GM12891 (cell line): ENCODE measurements at regions not wholly inside any gene's neighbourhood (a gene's known extent, or its start where the extent isn't known, plus 50 kb on each side); places are given as distances from the start of the nearest gene placed in this dataset.

ENCODE experiments used
- PAX5 ChIP-seq: IDR thresholded peaks from 2 replicates; pipeline ENCODE4 v1.6.1; 2011; ENCODE audit warnings: low read length, moderate library complexity, mild to moderate bottlenecking; ENCODE audit not compliant: insufficient read depth, severe bottlenecking
- POLR2A ChIP-seq: IDR thresholded peaks from 2 replicates; pipeline ENCODE4 v1.6.1; 2011; ENCODE audit warnings: low read depth, low read length, control low read depth
- POLR2AphosphoS5 ChIP-seq: IDR thresholded peaks from 2 replicates; pipeline ENCODE4 v1.6.1; 2011; ENCODE audit warnings: low read depth, low read length, control low read depth
- POU2F2 ChIP-seq: IDR thresholded peaks from 2 replicates; pipeline ENCODE4 v1.6.1; 2011; ENCODE audit warnings: low read depth, mild to moderate bottlenecking, control low read depth, low read length, moderate library complexity
- SPI1 ChIP-seq: IDR thresholded peaks from 2 replicates; pipeline ENCODE4 v1.6.1; 2011; ENCODE audit warnings: low read depth, low read length, control low read depth
- TAF1 ChIP-seq: IDR thresholded peaks from 2 replicates; pipeline ENCODE4 v1.6.1; 2011; ENCODE audit warnings: low read depth, low read length, control low read depth

DNA sequence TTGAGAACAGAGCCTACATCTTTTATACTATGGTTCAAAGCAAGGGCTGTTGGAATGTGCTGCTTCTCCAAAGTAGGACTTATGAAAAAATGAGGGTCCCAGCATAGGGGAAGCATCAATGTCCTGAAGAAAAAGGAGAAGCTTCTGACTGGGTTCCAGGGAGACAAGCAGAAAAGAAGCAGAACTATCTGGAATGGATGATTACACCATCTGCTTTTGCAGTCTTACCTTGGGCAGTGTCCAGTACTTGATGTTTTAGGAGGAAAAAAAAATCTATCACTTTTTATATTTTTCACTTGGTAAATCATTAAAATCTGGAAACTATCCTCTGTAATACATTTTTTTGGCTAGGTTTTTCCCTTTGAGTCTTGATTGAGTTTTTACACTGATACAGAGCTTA, 57.9 kb upstream of the DPH6 start:
- no peak for TF ChIP-seq POLR2A
- no peak for TF ChIP-seq POLR2AphosphoS5
- TF ChIP-seq TAF1 = no peak
- TF ChIP-seq POU2F2 = no peak
- no peak for TF ChIP-seq PAX5
- no peak for TF ChIP-seq SPI1
